NCI-H2107 (cell line): ENCODE measurements at regions not wholly inside any gene's neighbourhood (a gene's known extent, or its start where the extent isn't known, plus 50 kb on each side); places are given as distances from the start of the nearest gene placed in this dataset.

Source experiments
- DNase-seq: peaks from one replicate; lab custom pipeline; 2025; lab: John Stamatoyannopoulos, UW

DNA sequence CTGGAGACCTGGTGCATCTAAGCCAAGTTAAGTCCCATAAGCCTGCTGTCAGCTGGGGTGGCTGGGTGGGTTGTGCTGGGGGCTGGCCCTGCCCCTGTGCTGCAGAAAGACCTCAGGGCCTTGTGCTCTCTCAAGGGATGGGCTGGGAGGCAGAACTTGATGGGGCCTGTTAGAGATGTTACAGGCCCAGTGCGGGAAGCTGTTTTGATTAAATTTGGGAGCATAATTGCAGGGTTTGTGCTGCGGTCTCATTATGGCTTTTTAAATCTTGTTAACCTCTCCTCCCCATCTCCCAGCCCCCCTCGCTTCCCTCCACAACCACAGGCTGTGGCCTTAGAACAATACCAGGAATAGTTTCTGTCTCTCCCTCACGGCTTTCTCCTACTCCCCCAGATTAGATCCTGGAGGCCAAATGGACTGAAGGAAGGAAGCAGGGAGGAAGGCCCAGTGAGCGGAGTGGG is 87.6 kb upstream of the TLE3 start:
- DNase-seq: no peak

DNA sequence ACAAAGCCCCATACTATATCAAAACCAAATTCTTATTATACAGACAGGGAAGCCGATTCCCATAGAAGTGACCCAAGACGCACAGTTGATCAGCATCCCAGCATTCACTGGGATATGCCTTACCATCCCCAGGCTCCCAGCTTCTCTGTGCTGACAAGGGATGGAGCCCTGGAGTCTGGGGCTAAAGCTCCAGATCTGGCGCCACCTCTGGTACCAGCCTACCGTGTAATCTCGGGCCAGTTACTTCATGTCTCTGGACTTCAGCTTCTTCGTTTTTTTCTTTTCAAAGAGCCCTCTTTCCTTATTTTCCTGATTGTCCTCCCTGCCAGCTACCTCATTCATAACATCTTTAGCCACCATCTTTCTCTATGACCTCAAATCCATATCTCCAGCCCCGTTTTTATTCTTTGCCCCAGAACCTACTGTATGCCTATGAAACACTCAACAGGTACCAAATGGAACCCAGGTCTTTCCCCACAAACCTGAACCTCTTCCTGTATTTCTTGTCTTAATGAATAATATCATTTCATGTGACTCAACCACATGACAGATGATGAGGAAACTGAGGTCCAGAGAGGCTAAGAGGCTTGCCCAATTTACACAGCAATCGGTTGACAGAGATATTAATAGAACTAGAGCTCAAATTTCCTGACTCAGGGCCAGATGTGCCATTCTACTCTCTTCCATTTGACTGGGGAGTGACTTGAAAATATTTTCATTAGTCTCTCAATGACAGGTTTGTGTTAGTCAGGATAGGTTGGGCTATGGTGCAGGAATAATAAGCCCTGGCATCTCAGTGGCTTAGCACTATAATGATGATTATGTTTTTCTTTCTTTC is 85.4 kb upstream of the TLE3 start:
- DNase-seq: no peak

DNA sequence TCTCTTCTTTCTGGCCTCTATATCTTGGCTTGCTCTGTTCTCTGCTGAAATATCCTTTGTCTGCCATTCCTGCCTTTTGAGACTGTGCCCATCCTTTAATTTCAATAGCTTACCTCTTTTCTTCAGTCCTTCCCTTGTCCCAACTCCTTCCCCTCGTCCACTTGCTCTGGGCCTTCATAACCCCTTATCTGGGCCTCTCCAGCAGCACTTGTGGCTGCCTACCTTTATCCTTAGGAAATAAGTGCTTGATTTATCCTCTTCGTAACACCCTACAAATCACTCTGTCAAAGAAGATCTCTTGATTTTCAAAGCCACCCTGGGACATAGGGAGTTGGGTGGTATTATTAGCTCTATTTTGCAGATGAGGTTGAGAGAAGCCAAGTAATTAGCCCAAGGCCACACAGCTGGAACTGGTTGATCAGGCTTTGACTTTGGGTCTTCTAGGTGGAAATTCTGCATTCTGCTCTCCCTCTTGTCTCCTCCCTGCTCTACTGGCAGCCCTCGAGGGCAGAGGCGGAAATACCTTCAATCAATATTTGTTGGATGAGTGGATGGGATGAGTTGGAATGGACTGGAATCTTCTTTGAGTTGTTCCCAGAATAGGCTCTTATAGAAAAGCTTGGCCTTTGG is 84.0 kb upstream of the TLE3 start:
- DNase-seq: no peak

DNA sequence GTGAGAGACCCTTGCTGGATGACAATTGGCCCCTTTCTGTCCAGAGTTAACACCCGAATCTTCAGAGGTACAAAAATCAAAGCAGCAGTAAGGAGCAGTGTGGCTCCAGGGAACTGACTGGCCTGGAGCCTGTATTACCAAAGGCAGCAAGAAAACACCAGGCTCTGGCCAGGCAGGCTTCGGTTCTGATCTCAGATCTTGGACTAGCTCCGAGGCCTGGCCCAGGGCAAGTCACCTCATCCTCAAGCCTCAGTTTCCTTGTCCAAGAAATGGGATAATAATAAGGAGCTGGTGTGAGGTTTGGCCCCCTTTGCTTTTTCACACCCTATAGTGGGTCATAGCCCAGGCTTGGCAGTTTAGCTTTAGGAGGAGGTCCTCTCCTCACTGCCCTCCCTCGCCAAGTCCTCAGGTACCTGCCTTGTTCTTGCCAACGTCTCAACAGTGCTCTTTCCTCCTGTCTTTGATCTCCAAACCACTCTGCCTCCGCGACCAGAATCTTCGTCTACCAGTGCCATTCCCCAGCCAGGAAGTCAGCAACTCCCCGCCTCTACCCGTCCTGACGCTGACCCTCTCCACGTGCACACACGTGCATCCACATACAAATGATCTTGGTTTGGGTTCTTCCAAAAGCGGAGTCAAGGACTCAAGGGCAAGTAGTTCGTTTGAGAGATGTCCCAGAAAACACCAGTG is 82.6 kb upstream of the TLE3 start:
- DNase-seq: no peak

DNA sequence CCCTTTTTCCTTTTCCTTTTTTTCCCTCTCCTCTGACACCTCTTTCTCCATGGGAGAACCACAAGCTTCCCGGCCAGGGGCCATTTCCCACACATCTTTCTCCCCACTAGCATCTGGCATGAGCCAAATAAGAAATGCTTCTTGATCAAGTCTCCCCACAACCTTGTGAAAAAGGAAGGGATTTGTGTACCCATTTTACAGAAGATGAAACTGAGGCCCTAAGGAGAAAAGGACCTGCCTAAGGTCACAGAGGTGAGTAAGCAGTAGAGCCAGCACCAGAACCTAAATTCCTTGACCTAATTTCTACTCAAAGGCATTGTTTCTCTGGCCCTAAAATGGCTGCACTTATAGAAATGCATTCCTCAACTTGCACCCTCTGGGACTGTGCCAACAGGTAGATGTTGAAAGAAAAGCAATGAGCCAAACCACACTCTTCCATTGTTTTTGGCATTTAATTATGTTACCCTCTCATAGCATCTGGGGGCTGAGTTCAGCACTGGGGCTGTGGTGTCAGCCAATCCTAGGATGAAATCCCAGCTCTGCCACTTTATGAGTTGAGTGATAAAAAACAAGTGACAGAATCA is 81.7 kb upstream of the TLE3 start:
- no peak for DNase-seq

DNA sequence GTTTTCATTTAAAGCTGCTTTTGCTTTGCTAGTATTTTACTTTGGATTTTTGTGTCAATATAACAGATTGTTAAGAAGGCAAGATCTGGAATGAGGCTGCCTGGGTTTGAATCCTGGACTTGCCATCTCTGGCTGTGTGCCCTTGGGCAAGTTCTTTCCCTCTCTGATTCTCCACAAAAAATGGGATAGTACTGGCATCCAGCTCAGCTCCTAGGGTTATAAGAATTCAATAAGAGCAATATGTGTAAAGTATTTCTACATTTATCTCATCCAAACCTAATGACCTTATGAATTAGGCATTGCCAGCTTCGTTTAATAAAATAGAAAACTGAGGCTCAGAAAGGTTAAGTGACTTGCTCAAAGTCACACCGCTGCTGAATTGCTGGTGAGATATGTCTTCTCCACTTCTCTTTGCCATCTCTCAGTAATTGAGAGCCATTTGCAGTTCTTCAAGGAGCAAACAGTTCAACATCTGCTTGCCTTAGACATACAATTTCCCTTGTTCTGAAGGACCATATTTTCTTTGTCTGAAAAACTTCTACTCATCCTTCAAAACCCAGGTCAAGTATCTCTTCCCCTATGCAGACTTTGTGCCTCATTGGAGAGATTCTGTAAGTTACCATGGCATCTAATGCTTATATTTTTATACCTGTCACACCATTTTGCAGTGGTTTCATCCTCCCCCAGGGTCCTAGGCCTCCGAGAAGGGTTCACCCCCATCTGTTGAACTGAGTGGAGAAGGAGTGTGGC is 80.8 kb upstream of the TLE3 start:
- DNase-seq: no peak

DNA sequence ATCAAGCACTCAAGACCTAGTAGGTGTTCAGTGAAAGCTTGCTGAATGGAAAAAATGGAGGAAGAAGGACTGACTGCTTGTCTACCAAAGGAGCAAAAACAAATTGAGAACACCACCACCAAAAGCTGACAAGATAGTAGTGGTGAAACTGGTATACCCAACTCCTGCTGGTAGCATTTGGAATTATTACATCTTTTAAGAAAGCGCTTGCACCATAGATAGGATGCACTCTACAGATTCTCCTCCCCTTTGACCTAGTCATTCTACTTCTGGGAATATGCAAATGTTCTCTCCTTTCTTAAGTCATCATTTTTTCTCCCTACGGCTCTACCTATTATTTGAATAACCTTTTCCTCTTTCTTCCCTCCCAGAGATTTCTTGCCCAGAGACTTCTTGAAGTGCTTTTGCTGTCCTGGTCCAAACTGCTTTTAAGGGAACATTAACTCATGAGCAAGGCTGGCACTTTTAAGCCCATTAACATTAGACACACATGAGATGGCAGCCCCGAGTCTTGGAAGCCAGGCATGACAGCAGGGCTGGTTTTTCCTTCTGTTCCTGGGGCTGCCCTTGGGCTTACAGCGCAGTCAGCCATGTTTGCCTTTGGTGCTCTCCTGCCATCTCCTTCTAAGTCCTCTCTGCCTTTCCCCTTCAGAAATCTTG is 75.0 kb upstream of the TLE3 start:
- DNase-seq: no peak

DNA sequence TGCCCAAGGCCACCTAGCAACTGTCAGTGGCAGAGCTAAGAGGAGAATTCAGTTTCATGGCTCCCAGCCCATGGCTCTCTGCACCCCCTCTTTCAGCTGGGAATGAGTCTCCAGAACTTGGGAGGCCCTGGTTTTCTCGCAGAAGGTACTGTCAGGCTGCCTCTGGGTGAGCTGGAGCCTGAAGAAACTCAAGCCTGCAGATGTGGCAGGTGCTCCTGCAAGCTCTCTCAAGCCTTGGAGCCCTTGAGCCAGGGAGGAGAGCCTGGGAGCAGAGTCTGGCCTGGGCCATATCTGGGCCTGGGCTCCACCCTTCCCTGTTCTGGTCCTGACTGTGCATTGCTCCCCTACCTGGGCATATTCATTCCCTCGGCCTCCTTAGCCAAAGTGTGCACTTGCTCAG is 74.4 kb upstream of the TLE3 start:
- no peak for DNase-seq

DNA sequence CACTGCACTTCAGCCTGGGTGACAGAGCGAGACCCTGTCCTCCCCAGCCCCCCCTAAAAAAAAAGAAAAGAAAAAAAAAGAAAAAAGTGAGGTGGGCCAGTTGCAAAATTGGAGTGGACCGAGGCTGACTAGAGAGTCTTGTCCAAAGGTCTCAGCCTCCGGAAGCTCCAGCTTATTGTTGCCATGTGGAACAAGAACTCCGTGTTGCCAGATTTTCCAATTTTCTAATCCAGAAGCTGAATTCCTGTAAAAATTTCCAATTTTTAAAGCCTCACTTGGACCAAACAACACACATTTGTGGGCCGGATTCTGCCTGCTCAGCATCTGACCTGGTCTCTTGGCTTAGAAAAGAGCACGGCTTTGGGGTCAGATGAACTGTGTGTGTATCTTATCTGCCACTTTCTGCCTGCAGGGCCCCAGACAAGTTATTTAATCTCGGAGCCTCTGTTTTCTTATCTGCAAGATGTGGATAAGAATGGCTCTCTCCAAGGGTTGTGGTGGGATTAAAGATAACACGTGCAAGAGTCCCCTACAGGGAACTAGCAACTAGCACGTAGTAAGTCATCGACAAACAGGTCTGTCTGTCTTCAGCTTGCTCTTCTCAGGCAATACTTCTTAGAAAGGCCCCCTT is 73.7 kb upstream of the TLE3 start:
- DNase-seq: no peak

DNA sequence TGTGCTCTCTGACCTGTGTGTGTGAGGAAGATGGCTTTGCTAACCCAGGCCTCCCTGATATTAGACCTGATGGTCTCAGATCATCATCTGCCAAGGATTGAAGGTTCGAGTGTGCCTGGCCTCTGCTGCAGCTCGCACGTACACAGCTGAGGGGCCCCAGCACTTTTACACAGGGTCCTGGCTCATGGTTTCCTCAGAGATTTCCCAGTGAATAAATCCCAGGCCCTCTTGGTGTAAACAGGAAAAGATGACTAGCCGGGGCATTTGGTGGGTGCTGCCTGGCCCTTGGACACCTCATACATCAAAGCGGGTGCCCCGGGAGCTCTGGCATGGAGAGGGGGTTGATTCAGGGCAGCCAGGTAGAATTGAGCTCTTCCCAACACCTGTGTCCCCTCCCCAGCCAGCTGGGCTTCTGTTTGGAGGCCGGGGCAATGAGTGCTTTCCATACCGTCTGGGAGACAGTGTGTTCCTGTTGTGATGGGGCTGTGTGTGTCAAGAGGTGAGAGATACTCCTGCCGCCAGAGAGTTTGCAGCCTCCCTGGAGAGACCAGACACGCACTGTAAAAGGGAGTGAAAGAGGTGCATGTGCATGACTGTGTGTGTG is 72.5 kb upstream of the TLE3 start:
- no peak for DNase-seq

DNA sequence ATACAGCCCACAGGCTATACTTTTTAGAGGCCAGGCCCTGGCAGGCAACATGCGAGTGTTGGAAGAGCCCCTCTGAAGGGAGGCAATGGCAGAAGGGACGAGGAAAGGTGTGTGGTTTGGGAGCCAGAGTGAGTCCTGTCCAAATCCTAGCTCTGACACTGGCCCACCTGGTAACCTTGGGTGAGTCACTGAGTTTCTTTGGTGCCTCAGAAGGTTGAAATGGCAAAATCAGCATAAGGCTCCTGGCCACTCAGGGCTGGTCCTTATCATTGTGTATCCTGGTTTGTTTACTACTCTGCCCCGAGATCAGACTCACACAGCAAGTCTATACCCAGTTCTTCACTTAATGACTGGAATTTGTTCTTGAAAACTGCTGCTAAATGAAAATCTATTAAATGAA is 71.4 kb upstream of the TLE3 start:
- no peak for DNase-seq

DNA sequence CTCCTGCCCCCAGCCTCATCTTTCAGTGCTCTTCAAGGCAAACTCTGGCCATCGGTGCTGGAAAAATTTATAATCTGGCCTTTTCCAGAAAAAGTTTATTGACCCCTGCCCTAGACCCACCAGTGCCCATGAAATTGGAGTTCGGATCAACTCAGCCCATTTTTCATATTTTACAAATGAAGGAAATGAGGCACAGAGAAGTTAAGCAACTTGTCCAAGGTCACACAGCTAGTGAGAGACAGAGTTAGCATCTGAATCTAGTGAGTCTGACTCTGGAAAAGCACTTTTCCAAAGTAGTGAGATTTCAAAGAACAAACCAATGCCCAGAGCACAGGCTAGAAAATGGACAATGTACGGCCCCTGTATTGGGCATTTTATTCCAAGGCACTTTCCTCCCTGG is 69.4 kb upstream of the TLE3 start:
- DNase-seq: no peak

DNA sequence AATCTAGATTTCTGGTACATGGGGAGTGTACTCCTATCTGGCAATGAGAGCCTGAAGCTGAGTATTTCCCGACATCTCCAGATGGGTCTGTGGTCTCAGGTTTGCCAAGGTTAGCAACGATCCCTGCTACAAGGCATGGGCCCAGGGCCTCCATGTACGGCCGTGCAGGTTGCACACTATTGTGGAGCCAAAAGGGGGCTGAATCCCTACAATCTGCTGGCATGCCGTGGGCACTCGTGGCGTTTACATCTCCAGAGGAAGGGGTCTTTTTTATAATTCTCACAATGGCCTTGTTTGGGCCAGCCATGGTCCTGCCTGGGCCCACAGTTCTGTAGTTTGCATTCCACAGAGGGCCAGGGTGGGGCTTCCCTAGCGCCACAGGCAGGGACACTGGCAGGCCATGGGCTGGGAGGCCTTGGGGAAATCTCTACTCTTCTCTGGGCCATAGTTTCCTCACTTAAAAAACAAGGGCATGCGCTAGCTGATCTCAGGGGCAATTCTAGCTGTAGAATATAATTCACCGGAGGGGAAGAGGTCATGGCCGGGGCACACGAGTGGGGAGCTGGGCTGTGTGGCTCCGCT is 68.9 kb upstream of the TLE3 start:
- DNase-seq: no peak

DNA sequence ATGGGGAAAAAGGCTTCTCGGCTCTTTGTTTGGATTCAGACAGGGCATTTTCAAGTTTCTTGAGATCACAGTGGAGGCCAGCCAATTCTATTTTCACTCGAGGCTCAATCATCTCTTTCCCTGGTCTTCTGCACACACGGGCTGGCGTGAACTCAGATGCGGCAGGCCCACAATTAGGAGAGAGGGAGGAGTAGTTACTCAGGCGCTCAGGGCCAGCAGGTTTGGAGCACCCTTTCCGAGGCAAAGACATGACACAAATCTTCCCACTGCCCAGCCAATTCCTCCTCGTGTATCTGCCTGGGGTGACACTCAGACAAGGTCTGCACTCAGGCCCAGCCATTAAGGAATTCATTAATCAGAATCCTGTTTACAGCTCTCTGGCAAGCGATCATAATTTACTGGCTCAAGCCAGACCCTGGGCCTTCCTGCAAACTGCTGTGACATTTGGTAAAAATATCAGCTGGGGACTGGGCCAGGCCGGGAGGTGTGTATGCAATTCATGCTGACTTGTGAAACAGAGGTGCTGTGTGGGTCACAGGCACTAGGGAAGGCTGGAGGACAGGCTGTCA is 68.1 kb upstream of the TLE3 start:
- no peak for DNase-seq

DNA sequence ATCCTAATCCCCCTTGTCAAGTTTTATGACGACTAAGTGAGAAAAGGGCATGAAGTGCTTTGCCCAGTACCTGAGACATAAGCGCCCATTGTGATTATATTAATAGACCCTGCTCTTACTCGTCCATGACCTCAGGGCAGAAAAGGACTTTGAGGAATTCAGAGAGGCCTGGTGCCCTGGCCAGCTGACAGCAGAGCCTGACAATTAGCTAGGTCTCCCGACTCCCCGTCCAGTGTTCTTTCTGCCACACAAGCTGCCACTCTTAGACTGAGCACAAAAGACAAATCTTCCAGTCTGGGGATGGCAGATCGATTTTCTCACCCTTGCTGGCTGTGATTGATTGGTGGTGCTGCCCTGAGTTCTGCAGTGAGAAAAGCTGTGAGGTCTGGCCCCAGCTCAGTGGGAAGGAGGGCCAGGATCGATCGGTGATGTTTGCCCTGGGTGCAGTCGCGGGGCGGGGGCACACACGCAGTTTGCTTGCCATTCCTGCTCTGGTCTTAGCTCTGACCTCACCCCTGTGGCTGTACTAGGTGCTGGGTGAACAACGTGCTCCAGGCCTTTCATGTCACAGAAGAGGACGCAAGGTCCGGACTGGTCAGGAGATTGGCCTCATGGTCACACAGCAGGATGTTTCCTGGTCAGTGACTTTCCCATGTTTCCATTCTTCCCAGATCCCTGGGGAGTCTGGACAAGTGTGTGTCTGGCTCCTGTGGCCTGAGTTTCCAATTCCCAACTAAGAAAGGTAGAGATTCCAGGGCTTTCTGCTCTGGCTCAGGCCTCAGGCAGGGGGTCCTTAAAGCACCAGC is 67.4 kb upstream of the TLE3 start:
- DNase-seq: no peak

DNA sequence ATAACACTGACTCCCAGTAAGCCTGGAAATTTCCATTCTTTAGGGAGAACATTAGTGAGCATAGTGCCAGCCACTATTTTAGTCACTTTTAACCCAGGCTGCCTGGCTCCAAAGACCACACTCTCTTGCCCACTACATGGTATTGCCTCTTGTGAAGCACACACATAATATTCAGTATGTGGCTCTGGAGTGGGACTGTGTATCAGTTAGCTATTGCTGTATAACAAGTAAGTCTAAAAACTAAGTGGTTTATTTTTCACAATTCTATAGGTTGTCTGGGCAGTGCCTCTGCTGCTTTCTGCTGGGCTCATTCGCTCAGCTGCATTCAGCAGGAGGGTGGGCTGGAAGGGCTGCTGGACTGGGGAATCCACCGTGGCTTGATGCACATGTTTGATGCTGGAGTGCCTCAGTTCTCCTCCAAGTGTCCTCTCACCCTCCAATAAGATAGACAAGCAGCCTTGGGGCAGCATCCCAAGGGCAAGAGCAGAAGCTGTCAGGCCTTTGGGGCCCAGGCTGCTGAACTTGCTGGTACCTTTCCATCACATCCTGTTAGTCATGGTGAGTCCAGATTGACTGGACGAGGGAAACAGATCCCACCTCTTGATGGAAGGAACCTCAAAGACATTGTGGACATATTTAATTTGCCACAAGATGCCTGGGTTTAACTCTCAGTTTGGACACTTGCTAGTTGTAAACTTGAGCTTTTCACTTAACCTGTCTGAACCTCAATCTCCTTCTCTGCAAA is 66.6 kb upstream of the TLE3 start:
- no peak for DNase-seq

DNA sequence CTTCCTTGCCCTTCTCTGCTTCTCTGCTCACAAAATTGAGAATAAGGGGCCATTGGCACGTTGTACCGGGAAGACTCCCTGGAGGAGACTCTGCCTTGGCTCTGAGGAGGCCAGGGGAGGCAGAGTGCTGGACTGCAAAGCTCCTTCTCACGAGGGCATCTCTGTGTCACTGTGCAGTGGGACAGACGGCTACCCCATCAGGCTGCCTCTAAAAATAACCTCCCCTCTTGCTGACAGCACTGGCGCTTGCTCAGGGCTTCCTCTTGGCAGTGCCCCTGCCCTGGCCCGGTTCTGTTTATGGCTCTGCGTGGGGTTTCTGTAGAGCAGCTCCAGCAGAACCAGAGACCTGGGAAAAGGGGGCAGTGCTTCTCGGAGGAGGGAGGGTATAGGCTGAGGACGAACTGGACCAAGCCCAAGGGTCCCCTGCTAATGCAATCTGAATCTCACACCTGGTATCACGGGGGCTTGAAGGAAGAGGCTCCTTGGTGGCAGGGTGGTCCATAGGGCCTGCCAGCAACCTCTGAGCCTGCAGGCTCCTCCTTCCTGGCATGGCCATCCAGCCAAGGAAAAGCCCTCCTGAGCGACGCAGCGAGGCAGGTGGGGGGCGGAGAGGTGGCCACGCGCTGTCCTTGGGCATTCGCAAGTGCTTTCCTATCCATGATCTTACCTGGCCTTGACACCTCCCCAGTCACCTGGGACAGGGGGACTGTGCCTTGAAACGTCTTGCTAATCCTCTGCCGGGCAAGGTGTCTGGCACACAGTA is 63.3 kb upstream of the TLE3 start:
- DNase-seq: no peak

DNA sequence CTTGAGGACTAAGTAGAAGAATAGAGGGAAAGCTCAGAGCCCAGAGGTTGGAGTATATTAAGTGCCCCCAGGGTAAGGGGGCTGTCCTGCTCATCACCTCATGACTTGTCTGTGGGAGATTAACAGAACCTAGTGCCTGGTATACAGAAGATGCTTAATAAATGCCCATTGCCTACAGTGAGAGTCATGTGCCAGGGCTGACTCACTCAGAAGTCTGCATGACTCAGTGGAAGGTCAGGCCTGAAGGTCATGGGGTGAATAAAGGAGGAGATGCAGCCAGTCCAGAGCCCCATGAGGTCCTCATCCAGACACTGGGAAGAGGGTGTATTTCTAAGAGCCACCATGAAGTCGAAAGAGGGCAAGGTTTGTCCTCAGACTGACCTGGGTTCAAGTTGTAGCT is 62.5 kb upstream of the TLE3 start:
- no peak for DNase-seq
